Ascending aorta (tissue), 2 donors: ENCODE measurements at regions not wholly inside any gene's neighbourhood (a gene's known extent, or its start where the extent isn't known, plus 50 kb on each side); places are given as distances from the start of the nearest gene placed in this dataset.

Experiments
- DNase-seq, 2 donors: peaks; one replicate each; pipeline ENCODE4 v3.0.0-alpha.2; 2019; ENCODE audit warnings: low spot score in 2 of 2
- H3K27ac ChIP-seq, 2 donors: fragments of 200-600 bp; sonication (generic); one replicate each; pipeline ENCODE4 v1.5.1; 2016 to 2017; ENCODE audit warnings: mild to moderate bottlenecking in 1 of 2
- H3K27me3 ChIP-seq: fragments of 200-600 bp; sonication (generic); one replicate; pipeline ENCODE4 v1.5.1; 2017
- H3K36me3 ChIP-seq, 2 donors: fragments of 200-600 bp; sonication (generic); one replicate each; pipeline ENCODE4 v1.5.1; 2016
- H3K4me1 ChIP-seq, 2 donors: fragments of 200-600 bp; sonication (generic); one replicate each; pipeline ENCODE4 v1.5.1; 2016 to 2017; ENCODE audit warnings: mild to moderate bottlenecking in 1 of 2
- H3K4me3 ChIP-seq, 2 donors: fragments of 200-600 bp; sonication (generic); one replicate each; pipeline ENCODE4 v1.5.1; 2016 to 2017; ENCODE audit warnings: mild to moderate bottlenecking in 1 of 2
- H3K9me3 ChIP-seq, 2 donors: fragments of 200-600 bp; sonication (generic); one replicate each; pipeline ENCODE4 v1.5.1; 2016
- intact Hi-C: fragments of 100-400 bp; cut with DNase I; formaldehyde crosslinking; loops from one replicate; pipeline ENCODE4 v1.15.1; 2023
- TF ChIP-seq, protein P1 (sequence below), 3 experiments: fragments of 200-600 bp in 2 of 3; fragments of 450-650 bp in 1 of 3; sonication (generic) in 2 of 3; IDR thresholded peaks; one replicate each; pipeline ENCODE4 v1.5.1; 2016 to 2019; ENCODE audit warnings: antibody characterized with exemption in 3 of 3, mild to moderate bottlenecking in 1 of 3, moderate library complexity in 1 of 3

DNA sequence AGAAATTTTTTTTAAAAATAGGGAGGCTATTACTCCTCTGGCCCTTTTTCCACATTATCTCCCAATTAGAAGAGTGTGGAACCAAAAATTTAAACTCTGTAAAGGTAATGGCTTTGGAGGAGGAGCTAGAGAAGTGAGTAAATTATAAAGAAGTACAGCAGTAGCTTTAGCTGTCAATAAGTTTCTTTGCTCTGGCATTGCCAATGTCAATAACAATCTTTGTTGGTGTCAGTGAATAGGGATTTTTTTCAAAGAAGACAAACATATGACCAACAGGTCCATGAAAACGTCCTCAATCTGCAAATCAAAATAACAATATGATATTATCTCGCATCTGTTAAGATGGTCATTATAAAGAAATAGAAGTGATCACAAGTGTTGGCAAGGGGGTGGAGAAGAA lies 227.1 kb upstream of the MBL2 start:
- Histone ChIP-seq H3K36me3 (no peaks in the 10 kb centered on the region), H3K27ac (no peak overlapping the region), H3K4me1 (no peaks in the 10 kb centered on the region), H3K4me3 (no peak overlapping the region), H3K27me3 (no peaks in the 10 kb centered on the region), H3K9me3 (no peaks in the 10 kb centered on the region)
- DNase-seq, result no peak
- TF ChIP-seq, protein P1, sequence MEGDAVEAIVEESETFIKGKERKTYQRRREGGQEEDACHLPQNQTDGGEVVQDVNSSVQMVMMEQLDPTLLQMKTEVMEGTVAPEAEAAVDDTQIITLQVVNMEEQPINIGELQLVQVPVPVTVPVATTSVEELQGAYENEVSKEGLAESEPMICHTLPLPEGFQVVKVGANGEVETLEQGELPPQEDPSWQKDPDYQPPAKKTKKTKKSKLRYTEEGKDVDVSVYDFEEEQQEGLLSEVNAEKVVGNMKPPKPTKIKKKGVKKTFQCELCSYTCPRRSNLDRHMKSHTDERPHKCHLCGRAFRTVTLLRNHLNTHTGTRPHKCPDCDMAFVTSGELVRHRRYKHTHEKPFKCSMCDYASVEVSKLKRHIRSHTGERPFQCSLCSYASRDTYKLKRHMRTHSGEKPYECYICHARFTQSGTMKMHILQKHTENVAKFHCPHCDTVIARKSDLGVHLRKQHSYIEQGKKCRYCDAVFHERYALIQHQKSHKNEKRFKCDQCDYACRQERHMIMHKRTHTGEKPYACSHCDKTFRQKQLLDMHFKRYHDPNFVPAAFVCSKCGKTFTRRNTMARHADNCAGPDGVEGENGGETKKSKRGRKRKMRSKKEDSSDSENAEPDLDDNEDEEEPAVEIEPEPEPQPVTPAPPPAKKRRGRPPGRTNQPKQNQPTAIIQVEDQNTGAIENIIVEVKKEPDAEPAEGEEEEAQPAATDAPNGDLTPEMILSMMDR (IDR thresholded peaks at IDR 0.05), result no peak
- intact Hi-C loops, result no loop called here

DNA sequence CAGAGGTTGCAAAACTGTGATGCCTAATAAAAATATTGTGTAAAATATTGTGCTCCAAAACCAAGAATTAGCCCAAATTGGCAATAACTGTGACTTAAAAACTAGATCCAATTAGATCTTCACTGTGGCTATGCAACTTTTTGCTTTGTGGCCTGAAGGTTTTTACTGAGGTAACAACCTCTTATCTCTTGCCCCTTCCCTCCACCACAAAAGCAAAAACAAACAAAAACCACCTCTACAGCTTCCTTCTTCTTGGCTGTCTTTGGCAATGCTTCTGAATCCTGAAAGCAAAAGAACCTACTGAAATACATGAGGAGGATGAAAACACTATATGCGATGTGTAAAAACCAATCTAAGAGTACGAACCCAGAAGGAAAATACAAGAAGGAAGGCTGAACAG lies 226.7 kb upstream of the MBL2 start:
- no peak for DNase-seq
- intact Hi-C loops, result no loop called here
- no peaks in the 10 kb centered on the region for H3K36me3 ChIP-seq
- TF ChIP-seq, protein P1 (IDR thresholded peaks at IDR 0.05), result no peak
- no peaks in the 10 kb centered on the region for H3K4me1 ChIP-seq
- H3K4me3 ChIP-seq, result no peak overlapping the region
- H3K27ac ChIP-seq, result no peak overlapping the region
- H3K9me3 ChIP-seq, result no peaks in the 10 kb centered on the region
- no peaks in the 10 kb centered on the region for H3K27me3 ChIP-seq

DNA sequence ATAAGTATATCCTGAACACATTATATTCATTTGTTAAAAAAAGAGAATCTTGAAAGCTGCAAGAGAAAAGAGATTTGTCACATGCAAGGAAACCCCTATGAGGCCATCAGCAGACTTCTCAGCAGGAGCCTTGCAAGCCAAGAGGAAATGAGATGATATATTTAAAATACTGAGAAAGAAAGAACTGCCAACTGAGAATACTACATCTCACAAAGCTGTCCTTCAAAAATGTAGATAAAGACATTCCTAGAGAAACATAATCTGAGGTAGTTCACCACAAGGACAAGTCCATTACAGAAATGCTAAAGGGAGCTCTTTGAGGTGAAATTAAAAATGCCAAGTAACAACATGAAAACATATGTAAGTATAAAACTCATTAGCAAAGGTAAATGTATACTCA lies 224.4 kb upstream of the MBL2 start:
- Histone ChIP-seq H3K4me1 (no peaks in the 10 kb centered on the region), H3K4me3 (no peak overlapping the region), H3K27me3 (no peaks in the 10 kb centered on the region), H3K9me3 (no peaks in the 10 kb centered on the region), H3K36me3 (no peaks in the 10 kb centered on the region), H3K27ac (no peak overlapping the region)
- no peak for DNase-seq
- TF ChIP-seq, protein P1 (IDR thresholded peaks at IDR 0.05), result no peak
- intact Hi-C loops, result no loop called here

DNA sequence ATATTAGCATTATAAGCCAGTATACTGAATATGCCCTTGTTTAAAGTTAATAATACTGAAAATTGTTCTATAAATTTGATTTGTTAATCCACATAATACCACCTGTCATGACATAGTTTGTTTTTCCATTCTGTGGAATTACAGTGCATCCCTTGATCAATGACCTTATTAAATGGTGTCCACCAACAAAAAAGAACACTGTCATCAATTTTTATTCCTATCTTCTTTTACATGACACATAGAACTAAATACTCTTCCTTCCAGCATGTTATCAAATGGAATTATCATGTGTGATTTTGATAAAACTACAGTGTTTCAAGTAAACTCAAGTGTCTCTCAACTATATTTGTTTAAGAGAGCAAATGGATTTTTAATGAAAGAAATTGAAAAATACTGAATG lies 221.8 kb upstream of the MBL2 start:
- Histone ChIP-seq H3K27ac (no peak overlapping the region), H3K36me3 (no peaks in the 10 kb centered on the region), H3K9me3 (no peaks in the 10 kb centered on the region), H3K27me3 (no peaks in the 10 kb centered on the region), H3K4me1 (no peaks in the 10 kb centered on the region), H3K4me3 (no peak overlapping the region)
- TF ChIP-seq, protein P1 (IDR thresholded peaks at IDR 0.05), result no peak
- no peak for DNase-seq
- intact Hi-C loops, result no loop called here

DNA sequence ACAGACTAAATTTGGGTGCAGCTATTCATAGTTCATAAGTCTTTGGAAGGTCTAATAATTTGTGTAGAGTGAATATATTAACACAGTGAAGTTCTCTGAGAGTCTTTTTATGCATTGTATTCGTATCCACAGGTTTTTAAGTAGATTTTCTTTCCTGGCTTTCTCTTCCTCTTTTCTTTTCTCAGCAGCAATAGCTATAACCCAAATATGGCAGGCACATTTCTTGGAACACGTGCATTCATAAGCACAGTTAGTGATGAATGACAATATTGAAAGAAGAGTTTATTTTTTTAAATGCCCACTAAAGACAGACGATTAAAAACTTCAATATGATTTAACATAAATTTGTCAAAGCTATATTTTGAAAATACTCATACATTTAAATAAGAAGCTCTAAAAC lies 220.5 kb upstream of the MBL2 start:
- Histone ChIP-seq H3K4me1 (no peaks in the 10 kb centered on the region), H3K36me3 (no peaks in the 10 kb centered on the region), H3K4me3 (no peak overlapping the region), H3K27me3 (no peaks in the 10 kb centered on the region), H3K9me3 (no peaks in the 10 kb centered on the region), H3K27ac (no peak overlapping the region)
- TF ChIP-seq, protein P1 (IDR thresholded peaks at IDR 0.05), result no peak
- DNase-seq, result no peak
- intact Hi-C loops, result no loop called here

DNA sequence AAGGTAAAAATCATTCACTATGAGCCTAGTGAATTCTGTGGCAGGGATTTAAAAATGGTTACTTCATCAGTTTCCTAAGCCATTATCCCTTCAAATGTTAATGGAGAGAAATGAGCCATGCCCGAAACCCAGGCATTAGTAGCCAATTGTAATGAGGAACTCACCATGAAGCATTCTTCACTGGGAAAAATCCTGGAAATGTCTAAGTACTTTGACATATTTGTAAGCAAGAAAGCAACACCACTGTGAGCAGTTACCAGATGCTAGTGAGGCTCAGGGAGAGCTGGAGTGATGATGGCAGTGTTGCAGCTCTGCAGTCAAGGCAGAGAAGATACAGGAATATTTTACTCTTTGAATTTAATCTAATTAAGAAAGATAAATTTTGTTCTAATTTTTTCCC lies 220.0 kb upstream of the MBL2 start:
- no peaks in the 10 kb centered on the region for H3K9me3 ChIP-seq
- no peak for DNase-seq
- intact Hi-C loops, result no loop called here

More for the DNA sequence above, 220.0 kb upstream of the MBL2 start:
- Histone ChIP-seq H3K4me3 (no peak overlapping the region), H3K36me3 (no peaks in the 10 kb centered on the region), H3K4me1 (no peaks in the 10 kb centered on the region), H3K27ac (no peak overlapping the region), H3K27me3 (no peaks in the 10 kb centered on the region)
- TF ChIP-seq, protein P1 (IDR thresholded peaks at IDR 0.05), result no peak
